NB4 (cell line): ENCODE measurements at regions not wholly inside any gene's neighbourhood (a gene's known extent, or its start where the extent isn't known, plus 50 kb on each side); places are given as distances from the start of the nearest gene placed in this dataset.

Experiments
- CTCF ChIP-seq: IDR thresholded peaks from one replicate; pipeline ENCODE4 v1.5.1; 2012; ENCODE audit warnings: low read depth, low read length
- MYC ChIP-seq: IDR thresholded peaks from 2 replicates; pipeline ENCODE4 v1.6.1; 2011; ENCODE audit warnings: low read depth, low read length
- POLR2A ChIP-seq: IDR thresholded peaks from 2 replicates; pipeline ENCODE4 v1.6.1; 2011; ENCODE audit warnings: mild to moderate bottlenecking; ENCODE audit not compliant: insufficient read length; ENCODE audit errors: extremely low read depth

DNA sequence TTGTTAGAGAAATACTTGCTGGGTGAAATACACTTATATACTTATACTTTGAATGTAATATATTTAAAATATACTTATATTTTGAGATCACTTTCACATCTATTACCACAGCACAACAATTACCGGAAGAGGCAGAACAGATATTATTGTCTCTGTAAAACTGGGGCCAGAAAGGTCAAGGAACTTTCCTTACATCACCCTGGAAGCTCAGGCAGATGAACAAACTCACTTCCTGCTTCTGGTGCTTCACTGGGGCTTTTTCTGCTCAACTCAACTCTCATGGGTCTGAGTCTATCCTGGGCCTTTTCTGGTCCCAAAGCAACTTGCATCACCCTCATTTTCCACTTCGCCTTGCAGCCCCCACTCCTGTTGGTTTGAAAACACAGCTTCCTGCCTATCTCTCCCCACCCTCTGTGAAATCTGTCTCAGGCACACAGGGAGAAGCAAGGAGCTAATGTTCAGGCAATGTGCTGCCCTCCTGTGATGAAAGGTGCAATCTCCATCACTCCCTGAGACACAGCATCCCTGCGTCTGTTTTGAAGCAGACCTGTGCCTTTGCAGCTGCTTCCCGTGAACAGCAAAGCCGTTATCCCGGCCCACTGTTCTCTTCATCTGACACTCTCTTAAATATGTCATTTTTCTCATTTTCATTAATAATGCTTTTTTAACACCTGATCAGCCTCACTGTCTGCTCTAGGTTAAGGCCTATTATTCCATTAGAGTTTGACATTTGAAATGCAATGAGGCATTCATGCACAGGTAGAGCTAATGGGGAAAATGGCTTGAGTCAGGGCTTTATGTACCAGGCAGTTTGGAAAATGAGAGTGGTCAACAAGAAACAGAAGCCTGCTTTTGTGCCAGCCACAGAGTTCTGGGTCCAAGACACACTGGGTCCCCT is 251.9 kb upstream of the CHAC2 start:
- TF ChIP-seq CTCF (no peak), MYC (no peak), POLR2A (no peak)
